Mesothelial cell of epicardium (in vitro differentiated cells): ENCODE measurements at regions not wholly inside any gene's neighbourhood (a gene's known extent, or its start where the extent isn't known, plus 50 kb on each side); places are given as distances from the start of the nearest gene placed in this dataset.

ENCODE experiments used
- DNase-seq, 2 experiments: peaks; one replicate each; pipeline ENCODE4 v3.0.0; 2021; ENCODE audit warnings: low spot score in 2 of 2; ENCODE audit not compliant: unreplicated experiment in 2 of 2
- H3K27ac Mint-ChIP-seq: 2 replicates; pipeline ENCODE4 v1.8.0; 2021; ENCODE audit warnings: mixed read lengths
- H3K27me3 Mint-ChIP-seq: 2 replicates; pipeline ENCODE4 v1.8.0; 2021; ENCODE audit warnings: low read depth, mixed read lengths
- H3K36me3 Mint-ChIP-seq: 2 replicates; pipeline ENCODE4 v1.8.0; 2021; ENCODE audit warnings: mixed read lengths
- H3K4me1 Mint-ChIP-seq: 2 replicates; pipeline ENCODE4 v1.8.0; 2021; ENCODE audit warnings: mixed read lengths
- H3K4me3 Mint-ChIP-seq: 2 replicates; pipeline ENCODE4 v1.8.0; 2021; ENCODE audit warnings: mild to moderate bottlenecking, moderate library complexity, mixed read lengths
- H3K9me3 Mint-ChIP-seq: 2 replicates; pipeline ENCODE4 v1.8.0; 2021; ENCODE audit warnings: mixed read lengths
- TF ChIP-seq, protein P1 (sequence below): fragments of 200-600 bp; sonication (generic); IDR thresholded peaks from one replicate; pipeline ENCODE4 v1.5.0; 2021; ENCODE audit warnings: antibody characterized with exemption; ENCODE audit not compliant: unreplicated experiment

DNA sequence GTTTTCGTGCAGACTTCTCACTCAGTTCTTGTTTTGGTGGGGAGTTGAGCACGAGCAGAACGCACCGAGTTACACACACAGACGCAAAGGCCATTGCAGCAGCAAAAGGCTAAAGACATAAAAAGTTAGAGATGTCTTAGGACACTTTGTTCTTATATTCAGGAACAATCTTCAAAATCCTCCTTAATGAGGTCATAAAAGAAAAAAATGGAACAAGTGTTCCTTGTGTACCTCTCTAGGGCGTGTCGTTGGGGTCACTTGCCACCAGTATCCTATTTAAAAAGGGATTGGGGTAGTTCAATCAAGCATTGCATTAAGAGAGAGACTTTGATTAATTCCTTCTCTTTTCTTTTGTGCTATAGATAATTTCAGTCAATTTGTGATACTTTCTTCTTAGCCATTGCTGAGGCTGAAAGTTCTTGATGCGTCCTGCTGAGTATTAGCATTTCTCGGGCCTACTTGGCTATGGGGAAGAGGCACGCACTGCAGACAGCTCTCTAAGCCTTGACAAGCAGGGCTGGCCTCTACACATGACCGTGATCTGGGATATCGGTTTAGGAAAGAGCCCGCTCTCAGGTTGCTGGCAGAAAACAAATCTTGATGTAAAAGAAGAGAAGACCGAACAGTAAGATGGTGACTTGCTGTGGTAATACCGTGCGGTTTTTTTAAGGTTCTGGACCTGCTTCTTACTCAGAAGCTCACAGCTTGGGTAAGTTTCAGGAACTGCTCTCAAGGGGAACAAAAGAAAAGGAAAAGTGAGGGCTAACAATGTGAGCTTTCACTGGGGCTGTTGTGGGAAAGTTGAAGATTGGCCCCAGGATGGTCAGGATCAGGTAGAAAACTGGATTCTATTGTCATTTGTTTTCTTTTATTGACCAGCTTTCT lies 223.6 kb downstream of the TM9SF2 start:
- H3K27me3 Mint-ChIP-seq: no peaks in the 10 kb centered on the region
- no peak for DNase-seq
- no peaks in the 10 kb centered on the region for H3K9me3 Mint-ChIP-seq
- TF ChIP-seq, protein P1, sequence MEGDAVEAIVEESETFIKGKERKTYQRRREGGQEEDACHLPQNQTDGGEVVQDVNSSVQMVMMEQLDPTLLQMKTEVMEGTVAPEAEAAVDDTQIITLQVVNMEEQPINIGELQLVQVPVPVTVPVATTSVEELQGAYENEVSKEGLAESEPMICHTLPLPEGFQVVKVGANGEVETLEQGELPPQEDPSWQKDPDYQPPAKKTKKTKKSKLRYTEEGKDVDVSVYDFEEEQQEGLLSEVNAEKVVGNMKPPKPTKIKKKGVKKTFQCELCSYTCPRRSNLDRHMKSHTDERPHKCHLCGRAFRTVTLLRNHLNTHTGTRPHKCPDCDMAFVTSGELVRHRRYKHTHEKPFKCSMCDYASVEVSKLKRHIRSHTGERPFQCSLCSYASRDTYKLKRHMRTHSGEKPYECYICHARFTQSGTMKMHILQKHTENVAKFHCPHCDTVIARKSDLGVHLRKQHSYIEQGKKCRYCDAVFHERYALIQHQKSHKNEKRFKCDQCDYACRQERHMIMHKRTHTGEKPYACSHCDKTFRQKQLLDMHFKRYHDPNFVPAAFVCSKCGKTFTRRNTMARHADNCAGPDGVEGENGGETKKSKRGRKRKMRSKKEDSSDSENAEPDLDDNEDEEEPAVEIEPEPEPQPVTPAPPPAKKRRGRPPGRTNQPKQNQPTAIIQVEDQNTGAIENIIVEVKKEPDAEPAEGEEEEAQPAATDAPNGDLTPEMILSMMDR: no peak
- no peaks in the 10 kb centered on the region for H3K4me1 Mint-ChIP-seq
- no peak overlapping the region for H3K4me3 Mint-ChIP-seq
- H3K27ac Mint-ChIP-seq: no peak overlapping the region
- H3K36me3 Mint-ChIP-seq: no peaks in the 10 kb centered on the region

DNA sequence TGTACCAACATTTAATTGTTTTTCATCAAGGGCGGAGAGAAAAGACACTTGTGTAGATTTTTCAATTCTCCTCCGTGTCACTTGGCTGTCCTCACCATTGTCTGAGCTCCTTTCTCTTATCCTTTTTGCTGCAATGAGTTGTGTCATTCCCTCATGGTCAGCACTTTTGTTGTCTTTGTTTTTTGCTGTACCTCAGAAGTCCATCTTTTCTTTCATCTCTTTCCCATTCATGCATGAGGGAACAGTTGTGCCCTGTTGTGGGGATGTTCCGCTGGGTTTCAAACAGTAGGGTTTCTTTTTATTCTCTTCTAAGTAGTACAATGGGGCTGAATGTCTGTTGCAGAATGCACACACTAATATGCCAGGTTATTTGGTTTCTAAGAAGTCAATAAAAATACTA lies 222.6 kb downstream of the TM9SF2 start:
- Mint-ChIP-seq H3K27ac (no peak overlapping the region), H3K9me3 (no peaks in the 10 kb centered on the region)
- TF ChIP-seq, protein P1: no peak

DNA sequence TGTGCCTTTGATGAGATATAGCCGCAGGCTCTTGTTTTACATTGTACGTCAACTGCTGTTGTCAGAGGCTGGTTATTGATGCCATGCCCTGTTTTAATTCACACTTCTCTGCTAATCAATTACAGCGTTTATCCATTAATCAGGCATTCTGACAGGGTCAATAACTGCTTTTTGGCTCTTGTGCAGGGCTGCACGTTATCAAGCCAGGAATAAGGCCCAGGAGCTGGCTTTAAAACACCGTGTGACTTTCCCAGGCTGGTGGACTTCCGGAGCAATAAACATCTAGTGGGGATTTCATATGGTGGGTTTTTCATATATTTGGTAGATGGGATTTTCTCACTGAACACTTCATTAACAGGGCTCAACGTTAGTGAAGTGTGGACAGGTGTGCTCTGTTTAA lies 221.7 kb downstream of the TM9SF2 start:
- Mint-ChIP-seq H3K27me3 (no peaks in the 10 kb centered on the region), H3K9me3 (no peaks in the 10 kb centered on the region), H3K4me3 (no peak overlapping the region), H3K4me1 (no peaks in the 10 kb centered on the region), H3K27ac (no peak overlapping the region), H3K36me3 (no peaks in the 10 kb centered on the region)
- TF ChIP-seq, protein P1: no peak
- no peak for DNase-seq

More for the DNA sequence above, 222.6 kb downstream of the TM9SF2 start:
- DNase-seq: no peak
- Mint-ChIP-seq H3K4me3 (no peak overlapping the region), H3K4me1 (no peaks in the 10 kb centered on the region), H3K27me3 (no peaks in the 10 kb centered on the region), H3K36me3 (no peaks in the 10 kb centered on the region)

DNA sequence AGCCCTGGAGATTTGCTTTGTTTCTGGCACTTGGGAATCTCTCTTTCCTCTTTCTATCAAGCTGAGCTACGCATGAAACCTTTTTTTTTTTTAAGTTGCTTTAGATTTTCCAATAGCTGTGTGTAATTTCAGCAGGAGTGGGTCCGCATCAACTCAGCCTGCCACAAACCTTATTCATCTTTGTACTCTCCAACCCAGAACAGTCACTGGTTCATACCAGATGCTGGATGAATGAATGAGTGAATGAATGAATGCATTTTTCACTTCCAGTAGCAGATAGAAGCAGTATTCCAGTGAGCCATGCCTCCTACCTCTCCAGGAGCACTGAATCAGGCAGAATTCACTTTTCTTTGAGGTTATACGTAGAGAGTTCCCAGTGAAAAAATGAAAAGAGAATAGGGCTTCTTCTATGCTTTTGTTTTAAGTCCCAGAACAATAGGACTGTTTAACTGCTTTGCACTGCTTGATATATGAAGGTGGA lies 221.1 kb downstream of the TM9SF2 start:
- Mint-ChIP-seq H3K27me3 (no peaks in the 10 kb centered on the region), H3K27ac (no peak overlapping the region), H3K4me3 (no peak overlapping the region), H3K36me3 (no peaks in the 10 kb centered on the region), H3K4me1 (no peaks in the 10 kb centered on the region), H3K9me3 (no peaks in the 10 kb centered on the region)
- TF ChIP-seq, protein P1: no peak
- DNase-seq: no peak

DNA sequence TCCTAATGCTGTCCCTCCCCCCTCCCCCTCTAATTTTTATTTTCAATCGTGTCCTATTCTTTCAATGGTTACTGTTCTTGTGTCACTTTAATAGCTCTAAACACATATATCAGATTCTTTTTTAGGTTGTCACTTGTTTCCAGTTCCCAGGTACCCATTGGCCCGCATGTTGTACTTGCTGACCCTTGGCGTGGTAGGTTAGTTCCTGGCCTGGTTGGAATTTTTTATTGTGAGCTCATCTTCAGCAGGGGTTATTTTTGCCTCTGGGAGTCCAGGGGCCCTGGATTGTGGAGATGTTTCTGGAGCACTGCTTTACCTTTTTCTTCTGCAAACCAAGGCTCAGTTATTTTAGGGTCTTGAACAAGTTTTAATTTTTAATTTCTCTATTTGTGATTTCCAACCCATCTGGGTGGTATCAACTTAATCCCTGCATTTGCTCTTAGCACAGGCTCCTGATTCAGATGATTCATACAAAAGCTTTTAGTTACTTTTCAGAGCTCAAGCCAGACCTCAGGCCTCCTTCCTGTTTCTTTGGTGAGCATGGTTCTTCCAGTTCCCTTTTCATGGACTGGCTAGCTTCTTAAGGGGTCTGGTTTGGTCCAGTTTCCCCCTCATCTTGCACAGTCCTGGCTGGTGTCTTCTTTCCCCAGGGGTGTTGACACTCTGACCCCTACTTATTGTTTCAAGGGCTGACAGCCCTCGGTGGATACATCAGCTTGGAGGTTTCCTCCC lies 220.5 kb downstream of the TM9SF2 start:
- no peak for DNase-seq
- Mint-ChIP-seq H3K36me3 (no peaks in the 10 kb centered on the region), H3K4me1 (no peaks in the 10 kb centered on the region), H3K27ac (no peak overlapping the region), H3K9me3 (no peaks in the 10 kb centered on the region), H3K4me3 (no peak overlapping the region), H3K27me3 (no peaks in the 10 kb centered on the region)
- TF ChIP-seq, protein P1: no peak
